NCI-H748 (cell line): ENCODE measurements at regions not wholly inside any gene's neighbourhood (a gene's known extent, or its start where the extent isn't known, plus 50 kb on each side); places are given as distances from the start of the nearest gene placed in this dataset.

Experiments
- DNase-seq: peaks from one replicate; lab custom pipeline; 2025; ENCODE audit not compliant: unreplicated experiment; lab: John Stamatoyannopoulos, UW

DNA sequence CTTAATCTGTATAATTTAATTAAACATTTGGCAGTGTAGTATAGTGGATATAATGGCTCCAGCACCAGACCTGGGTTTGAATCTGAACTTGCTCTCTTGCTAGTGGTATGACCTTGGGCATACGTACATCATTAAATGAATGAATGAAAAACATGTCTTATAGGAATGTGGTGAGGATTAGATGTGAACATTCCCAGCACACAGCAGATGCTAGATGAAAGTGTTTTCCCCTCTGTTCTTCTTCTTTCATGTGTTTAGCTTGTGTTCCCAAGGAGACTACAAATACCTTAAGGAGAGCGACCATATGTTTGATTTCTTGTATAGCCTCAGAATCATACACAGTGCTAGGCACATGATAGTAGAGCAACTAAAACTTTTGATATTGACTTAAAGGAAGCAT is 56.5 kb downstream of the CT47B1 start:
- no peak for DNase-seq

DNA sequence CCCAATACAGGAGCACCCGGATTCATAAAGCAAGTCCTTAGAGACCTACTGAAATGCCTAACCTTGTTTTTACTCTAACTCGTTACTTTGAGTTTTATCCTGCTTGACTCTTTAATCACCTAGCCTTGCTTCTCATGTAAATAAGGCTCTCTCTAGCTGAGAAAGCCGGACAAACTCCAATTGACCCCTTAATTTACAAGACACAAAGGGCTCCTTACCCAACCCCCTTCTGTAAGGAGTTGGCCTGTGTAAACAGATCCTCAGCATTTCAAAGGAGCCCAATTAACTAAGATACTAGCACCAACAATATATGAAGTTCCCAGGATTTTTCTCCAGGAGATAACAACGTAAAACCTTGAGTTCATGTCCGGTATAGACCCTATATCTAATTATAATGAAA is 61.7 kb downstream of the CT47B1 start:
- DNase-seq: no peak

DNA sequence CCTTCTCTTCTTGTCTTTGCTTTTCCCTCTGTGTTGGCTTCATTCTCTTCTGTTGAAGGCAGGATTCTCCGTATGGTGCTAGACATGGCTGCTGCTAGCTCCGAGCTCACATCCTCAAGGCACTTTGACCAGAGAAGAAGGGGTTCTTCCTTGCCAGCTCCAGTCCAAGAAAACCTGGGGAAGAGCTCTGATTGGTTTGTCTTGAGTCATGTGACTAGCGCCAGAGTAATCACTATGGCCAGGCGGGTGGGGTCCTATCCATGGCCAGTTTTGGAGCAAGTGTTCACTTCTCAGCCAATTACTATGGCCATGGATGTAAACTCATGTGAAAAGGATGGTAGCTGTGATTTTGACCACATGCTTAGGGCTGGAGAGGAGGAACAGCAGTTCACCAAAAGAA is 74.2 kb downstream of the CT47B1 start:
- DNase-seq: no peak

DNA sequence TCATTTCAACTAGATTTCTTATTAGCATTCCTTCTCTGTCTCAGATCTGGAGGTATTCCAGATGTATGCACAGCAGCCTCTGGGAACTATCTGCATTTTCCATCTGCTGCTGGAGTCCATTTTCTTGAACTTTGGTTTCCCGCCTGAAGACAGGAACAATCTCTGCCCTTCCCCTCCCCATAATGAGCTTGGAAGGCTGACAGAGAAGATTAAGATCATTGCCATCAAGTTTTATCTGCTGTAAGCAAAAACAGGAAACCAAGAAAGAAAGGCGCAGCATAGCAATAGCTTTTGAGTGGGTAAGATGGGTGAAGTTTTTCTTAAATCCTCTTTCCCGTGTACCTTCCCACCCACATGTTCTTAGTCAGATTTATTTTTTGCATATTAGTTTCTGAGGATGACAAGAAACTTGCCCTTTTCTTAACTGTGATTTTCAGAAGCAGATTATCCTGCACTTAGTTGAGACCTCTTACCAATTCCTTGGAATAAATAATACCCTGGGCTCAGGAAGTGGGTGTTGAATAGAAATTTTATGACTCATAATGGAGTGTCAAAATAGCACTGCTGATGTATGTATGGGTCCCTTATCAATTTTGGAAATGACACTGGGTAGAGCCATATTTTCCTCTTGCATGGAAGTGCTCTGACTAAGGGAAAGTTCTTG is 78.3 kb downstream of the CT47B1 start:
- DNase-seq: no peak

DNA sequence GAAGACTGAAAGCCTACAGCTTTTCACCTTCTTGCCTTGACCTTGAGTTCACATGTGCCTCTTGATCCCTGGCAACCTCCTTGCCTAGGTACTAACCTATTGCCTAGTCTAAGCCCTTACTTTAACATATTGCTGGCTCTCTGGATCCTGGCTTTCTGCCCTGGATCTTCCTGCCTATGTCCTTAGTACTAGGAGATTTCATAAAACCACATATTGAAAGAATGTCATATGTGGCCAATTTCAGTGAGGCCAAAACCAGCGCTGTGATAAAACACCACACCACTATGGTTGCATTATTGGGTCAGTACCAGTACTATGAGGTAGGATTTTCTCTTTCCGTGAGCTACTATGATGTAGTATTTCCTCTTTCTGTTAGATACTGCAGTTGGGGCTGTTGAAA is 80.4 kb downstream of the CT47B1 start:
- DNase-seq: no peak

DNA sequence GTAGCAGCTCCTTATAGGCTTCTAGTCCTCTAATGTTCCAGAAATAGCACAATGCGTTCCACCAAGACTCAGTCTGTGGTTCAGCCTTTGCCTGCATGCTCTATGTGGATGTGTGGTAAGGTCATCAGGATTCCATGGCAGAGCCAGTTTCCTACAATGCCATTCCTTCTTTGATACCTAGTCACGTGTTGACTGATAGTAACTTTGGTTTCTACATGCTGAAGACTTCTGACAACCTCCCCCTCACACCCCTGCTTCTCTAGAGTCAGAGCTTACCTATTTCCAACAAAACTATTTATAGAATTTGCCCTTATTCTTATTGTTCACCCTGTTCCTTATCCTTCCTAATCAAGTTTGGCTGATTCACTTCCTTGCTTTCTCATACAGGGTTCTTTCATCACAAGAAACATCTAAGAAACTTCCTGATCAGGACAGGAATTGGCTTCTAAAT is 81.1 kb downstream of the CT47B1 start:
- DNase-seq: no peak

DNA sequence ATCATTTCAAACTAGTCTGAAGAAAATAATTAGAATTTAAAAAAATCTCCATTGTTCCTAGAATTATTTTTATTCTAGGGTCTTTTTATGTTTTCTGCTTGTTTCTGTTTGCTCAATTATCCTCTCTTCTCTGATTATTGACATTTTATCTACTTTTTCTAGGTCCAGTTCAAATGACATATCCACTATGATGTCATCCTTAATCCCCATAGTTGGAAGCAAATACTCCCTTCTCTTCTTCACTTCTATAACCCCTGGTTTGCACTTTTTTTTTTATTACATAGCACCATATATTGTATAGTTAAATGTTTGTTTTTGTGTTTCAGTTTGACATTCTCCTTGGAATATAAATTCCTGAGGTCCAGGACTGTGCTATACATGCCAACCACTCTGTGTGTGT is 82.6 kb downstream of the CT47B1 start:
- DNase-seq: no peak

DNA sequence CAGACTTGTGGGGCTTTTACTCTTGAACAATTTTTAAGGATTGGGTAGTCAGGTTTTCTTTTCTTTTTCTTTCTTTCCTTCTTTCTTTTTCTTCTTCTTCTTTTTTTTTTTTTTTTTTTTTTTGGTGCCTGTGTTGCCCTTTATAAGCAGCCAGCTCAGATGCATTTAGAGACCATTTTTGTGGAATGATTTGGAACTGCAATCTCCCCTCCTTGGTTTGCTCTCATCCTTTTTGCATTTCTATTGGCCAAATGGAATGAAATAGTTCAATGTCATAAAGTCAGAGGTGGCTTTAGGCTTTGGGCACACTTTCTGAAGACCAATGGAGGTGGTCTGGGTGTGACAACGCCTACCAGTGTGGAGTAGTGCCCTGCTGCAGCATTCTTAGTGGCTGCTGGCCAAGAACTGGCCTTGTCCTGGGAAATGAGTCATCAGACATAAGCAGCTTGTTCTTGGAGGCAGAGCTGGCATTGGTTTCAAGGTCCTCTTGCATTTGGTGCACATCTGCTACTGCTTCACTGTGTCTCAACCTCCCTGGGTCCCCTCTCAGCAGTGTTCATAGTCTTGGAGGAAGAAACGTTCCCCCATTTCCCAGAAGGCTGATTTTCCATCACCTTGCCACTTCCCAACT is 84.5 kb downstream of the CT47B1 start:
- peak; percentile 2 for DNase-seq

DNA sequence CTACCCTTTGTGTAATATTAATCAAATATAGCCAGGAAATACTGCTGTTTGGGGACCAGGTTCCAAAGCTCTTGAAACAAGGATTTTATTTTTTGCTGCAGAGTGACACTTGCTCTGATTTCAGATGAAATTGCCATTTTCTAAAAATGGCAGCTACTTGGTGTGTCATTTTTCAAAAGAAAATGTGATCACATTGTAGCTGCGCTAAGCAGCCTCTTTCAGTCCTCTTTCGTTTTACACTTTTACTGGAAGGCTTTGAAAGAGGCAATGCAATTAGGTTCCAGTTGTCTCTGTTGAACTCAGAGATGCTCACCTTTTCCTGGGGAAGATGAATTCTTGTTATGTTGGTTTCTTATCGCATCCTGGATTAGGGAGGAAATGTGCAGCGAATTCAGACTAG is 85.1 kb downstream of the CT47B1 start:
- DNase-seq: no peak

DNA sequence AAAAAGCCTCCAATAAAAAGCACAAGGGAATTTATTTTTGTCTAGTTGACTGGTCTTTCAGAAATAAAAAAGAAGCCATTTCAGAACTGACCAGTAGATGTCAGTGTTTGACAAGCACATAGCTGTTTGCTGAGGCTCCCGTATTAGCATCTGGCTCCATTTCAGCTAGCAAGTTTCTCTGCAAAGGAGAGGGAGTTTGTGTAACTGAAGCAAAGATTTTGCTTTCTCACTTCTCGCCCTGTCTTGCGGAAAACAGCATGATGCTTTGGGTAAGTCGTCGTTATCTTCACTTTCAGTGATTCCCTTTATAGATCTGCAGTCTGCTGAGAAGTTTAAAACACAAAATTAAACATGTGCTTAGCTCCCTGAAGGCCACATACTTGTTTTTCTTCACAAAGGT is 85.5 kb downstream of the CT47B1 start:
- DNase-seq: peak; percentile 72

DNA sequence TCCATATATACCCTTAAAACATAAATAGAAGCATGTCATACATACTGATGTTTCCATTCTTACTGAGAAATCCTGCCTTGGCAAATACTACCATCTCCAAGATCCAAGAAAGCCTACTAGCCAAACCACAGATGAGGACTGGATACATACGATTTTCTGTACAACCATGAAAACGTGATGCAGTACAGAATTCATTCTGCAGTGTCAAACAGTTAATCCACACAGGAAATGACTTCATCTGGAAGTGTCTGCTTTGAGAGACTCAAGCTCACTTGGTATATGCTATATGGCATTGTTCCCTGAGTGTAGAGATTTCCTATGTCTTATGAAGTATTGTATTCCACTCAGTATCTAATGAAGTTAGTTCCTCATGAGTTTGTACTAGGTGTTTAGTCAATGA is 94.3 kb downstream of the CT47B1 start:
- no peak for DNase-seq

DNA sequence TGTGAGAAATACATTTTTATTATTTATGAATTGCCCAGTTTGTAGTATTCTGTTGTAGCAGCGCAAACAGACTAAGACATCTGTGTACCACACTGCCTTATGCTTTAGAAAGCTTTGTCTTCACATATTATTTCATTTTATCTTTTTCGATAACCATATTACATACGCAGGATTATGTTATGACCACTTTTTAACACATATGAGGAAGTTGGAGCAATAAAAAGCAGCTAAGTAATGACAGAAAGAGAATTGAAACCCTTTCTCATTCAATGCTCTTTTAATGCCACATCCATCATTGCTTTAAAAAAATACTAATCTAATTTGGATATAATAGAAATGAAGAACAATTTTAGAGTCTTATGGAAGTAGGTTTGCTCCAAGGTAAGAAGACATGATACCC is 99.7 kb downstream of the CT47B1 start:
- DNase-seq: no peak

DNA sequence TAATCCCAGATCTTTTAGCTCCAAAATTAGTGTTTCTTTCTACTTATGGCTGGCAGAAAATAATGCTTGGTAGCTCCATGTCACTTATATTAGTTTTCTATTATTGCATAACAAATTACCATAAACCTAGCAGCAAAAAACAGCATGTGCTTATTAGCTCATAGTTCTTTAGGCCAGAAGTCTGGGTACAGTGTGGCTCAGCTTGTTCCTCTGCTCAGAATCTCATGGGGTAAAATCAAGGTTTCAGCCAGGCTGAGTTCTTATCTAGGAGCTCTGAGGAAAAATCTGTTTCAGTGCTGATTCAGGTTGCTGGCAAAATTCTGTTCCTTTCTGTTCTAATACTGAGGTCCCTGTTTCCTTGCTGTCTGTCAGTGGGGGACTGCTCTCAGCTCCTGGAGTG is 101.1 kb downstream of the CT47B1 start:
- DNase-seq: no peak

DNA sequence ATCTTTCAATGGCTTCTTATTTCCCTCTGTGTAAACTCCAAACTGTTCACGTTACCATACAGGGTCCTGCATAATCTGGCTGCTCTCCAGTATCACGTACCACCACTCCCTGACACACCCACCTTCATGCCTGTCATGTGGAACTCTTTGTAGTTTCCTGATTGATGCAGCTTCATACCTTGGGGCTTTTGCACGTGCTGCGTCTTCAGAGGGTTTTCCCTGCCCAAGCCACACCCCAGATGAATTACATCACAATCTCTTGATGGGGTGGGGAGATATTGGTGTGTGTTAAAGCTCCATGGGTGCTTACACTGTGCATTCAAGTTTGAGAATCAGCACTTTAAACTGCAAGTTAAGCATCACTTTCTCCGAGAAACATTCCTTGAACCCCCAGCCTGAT is 101.9 kb downstream of the CT47B1 start:
- peak; percentile 9 for DNase-seq

DNA sequence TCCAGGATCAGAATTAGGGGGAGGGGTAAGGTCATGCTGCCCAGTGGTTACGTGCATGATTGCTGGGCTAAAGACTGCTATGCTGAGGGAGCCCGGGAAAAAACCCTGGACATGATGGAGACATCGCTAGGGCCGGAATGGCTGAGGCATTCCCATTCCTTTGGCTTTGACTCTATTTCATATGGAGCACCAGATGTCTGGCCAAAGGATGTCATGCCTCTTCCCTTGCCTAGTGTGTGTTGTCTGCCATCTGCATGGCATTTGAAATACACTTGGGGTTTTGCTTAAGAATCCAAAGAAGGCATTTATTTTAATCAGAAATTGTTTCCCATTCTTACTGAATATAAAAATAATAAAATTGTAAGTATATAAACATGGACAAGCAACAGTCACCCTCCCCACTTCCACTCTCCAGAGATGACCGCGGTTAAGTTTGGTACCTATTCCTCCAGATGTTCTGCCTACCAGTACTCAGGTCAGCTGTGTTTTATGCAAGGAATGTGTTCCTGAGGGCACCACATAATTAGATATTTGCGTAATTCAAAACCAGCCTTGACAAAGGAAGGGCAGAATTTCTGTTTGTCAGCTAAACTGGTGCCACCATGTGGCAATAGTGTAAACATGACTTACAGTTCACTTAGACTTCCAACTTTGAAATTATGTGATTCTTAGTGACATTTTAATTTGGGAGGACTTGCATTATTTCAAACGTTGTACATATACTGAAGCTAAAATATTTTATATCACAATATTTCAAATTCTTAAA is 105.9 kb downstream of the CT47B1 start:
- DNase-seq: peak; percentile 77

DNA sequence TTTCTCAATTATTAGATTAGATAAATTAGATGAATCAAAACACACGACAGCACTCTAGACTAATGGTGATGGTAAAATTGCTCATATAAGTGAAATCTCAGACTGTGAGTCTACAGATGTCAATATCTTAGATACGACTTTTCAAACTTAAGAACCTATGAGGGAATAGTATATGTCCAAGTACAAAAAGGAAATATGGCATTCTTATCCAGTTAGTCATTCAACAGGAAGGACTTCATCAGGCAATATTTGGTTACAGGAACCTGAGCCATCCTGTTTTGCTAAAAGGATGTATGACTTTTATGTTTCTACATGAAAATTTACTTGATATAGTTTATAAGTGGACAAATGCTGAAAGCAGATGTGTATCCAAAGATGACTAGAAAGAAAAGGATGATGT is 107.0 kb downstream of the CT47B1 start:
- no peak for DNase-seq

DNA sequence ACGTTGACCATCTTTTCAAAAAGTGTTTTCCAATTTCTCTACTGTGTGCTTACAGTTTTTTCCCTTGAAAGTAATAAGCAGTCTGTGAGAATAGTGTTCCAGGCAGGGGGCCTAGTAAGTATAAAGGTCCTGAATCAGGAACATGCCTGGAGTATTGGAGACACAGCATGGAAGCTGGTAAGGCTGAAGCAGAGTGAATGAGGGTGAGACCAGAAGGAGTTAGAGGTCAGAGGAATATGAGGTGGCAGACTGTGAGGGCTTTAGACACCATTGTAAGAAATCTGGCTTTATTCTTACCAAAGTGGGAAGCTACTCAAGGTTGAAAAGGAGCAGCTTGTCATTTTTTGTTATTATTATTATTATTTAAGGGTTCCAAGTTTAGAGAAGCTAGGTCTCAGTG is 107.4 kb downstream of the CT47B1 start:
- no peak for DNase-seq

DNA sequence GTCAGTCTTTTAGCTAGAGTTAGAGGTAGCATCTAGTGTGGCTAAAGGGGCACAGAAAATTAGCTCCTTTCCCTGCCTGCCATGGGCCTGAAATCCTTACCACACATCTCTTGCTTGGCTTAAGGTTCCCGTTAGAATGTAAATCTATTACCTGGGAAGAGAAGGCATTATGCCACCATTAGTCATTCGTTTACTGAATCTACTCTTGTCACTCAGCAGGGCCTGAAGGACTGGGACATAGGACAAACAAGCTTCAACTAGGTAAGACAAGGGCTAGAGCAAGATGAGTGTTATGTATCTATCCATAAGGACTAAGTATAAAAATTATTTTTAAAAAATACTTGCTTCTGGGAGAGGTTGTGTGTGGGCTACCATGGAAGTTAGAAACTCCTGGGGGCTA is 112.4 kb downstream of the CT47B1 start:
- DNase-seq: no peak

DNA sequence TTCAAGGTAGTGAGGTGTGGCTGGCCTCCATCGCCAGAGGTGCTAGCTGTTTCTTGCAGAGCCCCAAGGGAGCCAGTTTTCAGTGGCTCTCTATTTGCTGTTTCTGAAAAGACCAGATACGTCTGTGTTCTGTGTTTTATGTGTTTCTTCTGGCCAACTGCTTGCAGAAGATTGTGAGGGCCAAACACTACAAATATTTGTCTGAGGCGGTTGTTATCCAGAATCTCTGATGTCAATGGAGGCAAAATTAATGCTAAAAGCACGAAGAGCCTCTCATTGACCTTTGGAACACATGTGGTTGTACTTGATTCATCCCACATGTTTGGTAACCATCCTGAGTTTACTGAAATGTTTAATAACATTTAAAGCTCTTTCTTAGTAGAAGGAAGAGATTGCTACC is 113.9 kb downstream of the CT47B1 start:
- DNase-seq: no peak

DNA sequence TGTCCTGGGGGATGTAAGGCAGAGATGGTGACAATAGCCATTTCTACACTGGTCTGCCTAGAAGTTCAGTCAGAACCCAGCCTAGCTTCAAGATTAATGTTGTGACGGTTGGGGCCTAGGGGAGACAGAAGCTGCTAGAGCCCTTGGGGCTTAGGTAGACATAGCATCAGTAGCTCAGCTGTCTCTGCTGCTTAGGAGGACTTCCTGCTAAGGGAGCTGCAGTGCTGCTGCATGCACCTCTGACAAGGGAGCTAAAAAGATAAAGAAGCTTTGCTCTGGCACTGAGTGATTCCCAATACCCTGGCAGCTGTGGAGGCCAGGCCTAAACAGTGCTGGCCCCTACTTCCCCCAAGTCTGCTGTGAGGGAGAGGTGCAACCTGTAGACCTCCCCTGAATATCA is 116.0 kb downstream of the CT47B1 start:
- DNase-seq: no peak

DNA sequence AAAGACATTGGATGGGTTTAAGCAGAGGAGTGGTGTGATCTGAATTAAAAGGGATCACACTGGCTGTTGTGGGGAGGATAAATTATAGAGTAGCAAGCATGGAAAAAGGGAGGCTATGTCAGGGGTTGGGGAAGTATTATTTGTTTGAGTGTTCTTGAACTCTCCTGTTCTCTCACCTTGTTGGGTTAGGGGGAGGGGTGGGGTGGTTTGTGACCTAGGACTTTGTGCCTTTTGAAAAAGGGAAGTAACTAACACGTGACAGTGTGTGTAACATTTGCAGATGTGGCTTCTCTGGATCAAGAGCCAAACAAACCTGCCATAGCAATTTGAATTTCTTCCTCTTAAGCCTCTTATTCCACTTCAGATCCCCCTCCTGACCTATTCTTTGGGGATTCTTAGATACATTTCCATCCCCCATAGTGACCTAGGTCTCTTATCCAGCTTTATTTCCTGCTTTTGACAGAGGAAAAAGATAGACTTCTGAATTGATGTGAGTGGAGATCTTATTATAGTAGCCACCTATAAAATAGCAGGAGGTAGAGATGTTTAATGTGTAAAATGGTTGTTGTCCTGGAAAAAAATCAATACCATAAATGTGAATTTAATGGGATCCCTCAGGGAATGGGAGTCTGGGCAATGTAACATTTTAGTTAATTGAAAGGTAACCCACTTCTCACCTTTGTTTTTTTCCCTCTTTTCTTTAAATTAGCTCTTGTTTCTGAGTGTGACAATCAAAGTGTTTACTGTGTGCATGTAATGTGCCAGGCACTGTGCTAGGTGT is 120.4 kb downstream of the CT47B1 start:
- peak; percentile 73 for DNase-seq
